Tibial nerve (tissue), 4 donors: ENCODE measurements at regions not wholly inside any gene's neighbourhood (a gene's known extent, or its start where the extent isn't known, plus 50 kb on each side); places are given as distances from the start of the nearest gene placed in this dataset.

Experiments used
- DNase-seq, 2 donors: peaks; one replicate each; pipeline ENCODE4 v3.0.0-alpha.2; 2019; ENCODE audit warnings: low spot score in 2 of 2
- H3K27ac ChIP-seq, 4 donors: fragments of 200-600 bp; sonication (generic) in 3 of 4; one replicate each; pipeline ENCODE4 v1.5.1; 2017 to 2019; ENCODE audit warnings: mild to moderate bottlenecking in 1 of 4
- H3K27me3 ChIP-seq, 2 donors: fragments of 200-600 bp; sonication (generic) in 1 of 2; one replicate each; pipeline versions ENCODE4 v1.5.1 to v1.6.0; 2017 to 2019
- H3K36me3 ChIP-seq, 3 donors: fragments of 200-600 bp; sonication (generic); one replicate each; pipeline ENCODE4 v1.5.1; 2018 to 2019
- H3K4me1 ChIP-seq, 4 donors: fragments of 200-600 bp; sonication (generic) in 3 of 4; one replicate each; pipeline ENCODE4 v1.5.1; 2017 to 2019
- H3K4me3 ChIP-seq, 4 donors: fragments of 200-600 bp; sonication (generic) in 3 of 4; one replicate each; pipeline ENCODE4 v1.5.1; 2017 to 2019; ENCODE audit warnings: mild to moderate bottlenecking in 1 of 4, moderate library complexity in 1 of 4
- H3K9me3 ChIP-seq, 4 donors: fragments of 200-600 bp; sonication (generic) in 3 of 4; one replicate each; pipeline ENCODE4 v1.5.1; 2017 to 2019
- EP300 ChIP-seq, 2 donors: sonication (generic); formaldehyde crosslinking; IDR thresholded peaks; one replicate each; pipeline ENCODE4 v1.6.1; 2017; ENCODE audit warnings: antibody characterized with exemption in 2 of 2, mild to moderate bottlenecking in 1 of 2
- POLR2A ChIP-seq, 2 donors: fragments of 450-650 bp; IDR thresholded peaks; one replicate each; pipeline ENCODE4 v1.6.1; 2017; ENCODE audit warnings: antibody characterized with exemption in 2 of 2, mild to moderate bottlenecking in 2 of 2, moderate library complexity in 2 of 2
- WGBS, 2 donors: methylation state at CpG; one replicate each; pipeline ENCODE4 v1.1.5; 2018; 5-methylcytosine and 5-hydroxymethylcytosine counted together
- TF ChIP-seq, protein P1 (sequence below), 5 experiments: fragments of 200-600 bp in 3 of 5; fragments of 450-650 bp in 2 of 5; sonication (generic) in 3 of 5; IDR thresholded peaks; one replicate each; pipeline ENCODE4 v1.5.1; 2016 to 2019; ENCODE audit warnings: antibody characterized with exemption in 5 of 5, mild to moderate bottlenecking in 3 of 5, moderate library complexity in 2 of 5

DNA sequence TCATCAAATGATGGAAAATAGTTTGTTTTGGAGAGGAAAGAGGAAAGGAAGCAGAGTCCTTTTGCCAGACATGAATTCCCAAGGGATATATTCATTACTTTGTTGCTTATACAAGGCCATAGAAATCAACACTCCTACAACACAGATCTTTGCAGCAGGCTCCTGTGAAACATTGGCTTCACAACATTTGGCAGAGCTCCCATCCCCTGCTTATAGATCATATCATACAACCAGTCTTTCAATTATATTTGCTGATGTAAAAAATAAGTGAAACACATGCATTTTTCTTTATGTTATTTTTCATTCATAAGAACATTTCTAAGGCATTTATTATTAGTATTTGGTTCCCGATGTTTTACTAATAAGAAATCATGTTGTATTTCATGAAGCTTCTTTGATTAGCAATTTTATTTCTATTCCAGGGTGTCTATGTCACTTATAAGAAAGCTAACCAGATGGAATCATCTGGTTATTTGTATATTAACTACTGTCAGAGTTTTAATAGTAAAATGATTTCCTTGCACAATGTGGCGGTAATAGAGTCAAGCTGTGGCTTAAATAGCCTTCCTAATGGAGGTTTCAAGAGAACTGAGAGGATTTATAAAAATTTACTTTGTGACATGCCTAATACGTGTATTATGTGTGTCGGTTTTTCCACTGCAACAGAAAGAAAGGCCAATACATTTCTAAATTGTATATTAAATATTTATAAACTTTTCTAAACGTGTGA lies 470.3 kb upstream of the NCAM2 start:
- Histone ChIP-seq H3K4me1 (no peaks in the 10 kb centered on the region), H3K27me3 (no peaks in the 10 kb centered on the region), H3K36me3 (no peaks in the 10 kb centered on the region), H3K27ac (no peak overlapping the region), H3K4me3 (no peak overlapping the region), H3K9me3 (no peaks in the 10 kb centered on the region)
- DNase-seq, result no peak
- TF ChIP-seq POLR2A (IDR thresholded peaks at IDR 0.05), result no peak
- no peak for TF ChIP-seq EP300 (IDR thresholded peaks at IDR 0.05)
- TF ChIP-seq, protein P1, sequence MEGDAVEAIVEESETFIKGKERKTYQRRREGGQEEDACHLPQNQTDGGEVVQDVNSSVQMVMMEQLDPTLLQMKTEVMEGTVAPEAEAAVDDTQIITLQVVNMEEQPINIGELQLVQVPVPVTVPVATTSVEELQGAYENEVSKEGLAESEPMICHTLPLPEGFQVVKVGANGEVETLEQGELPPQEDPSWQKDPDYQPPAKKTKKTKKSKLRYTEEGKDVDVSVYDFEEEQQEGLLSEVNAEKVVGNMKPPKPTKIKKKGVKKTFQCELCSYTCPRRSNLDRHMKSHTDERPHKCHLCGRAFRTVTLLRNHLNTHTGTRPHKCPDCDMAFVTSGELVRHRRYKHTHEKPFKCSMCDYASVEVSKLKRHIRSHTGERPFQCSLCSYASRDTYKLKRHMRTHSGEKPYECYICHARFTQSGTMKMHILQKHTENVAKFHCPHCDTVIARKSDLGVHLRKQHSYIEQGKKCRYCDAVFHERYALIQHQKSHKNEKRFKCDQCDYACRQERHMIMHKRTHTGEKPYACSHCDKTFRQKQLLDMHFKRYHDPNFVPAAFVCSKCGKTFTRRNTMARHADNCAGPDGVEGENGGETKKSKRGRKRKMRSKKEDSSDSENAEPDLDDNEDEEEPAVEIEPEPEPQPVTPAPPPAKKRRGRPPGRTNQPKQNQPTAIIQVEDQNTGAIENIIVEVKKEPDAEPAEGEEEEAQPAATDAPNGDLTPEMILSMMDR (IDR thresholded peaks at IDR 0.05), result no peak
- 71 to 72% methylated on average over 5 of the region's 5 CpGs for WGBS, 2 donors

- DNase-seq, result no peak
- H3K4me3 ChIP-seq, result no peak overlapping the region
- no peaks in the 10 kb centered on the region for H3K36me3 ChIP-seq
- no peak overlapping the region for H3K27ac ChIP-seq
- peaks cover 0 to 3% (median 0%) of the 10 kb centered on the region in 4 donors for H3K9me3 ChIP-seq
- TF ChIP-seq, protein P1 (IDR thresholded peaks at IDR 0.05), result no peak
- TF ChIP-seq EP300 (IDR thresholded peaks at IDR 0.05) (no peak), POLR2A (IDR thresholded peaks at IDR 0.05) (no peak)
- WGBS, 2 donors, result 94 to 98% methylated on average over 1 of the region's 1 CpG
- H3K27me3 ChIP-seq, result no peaks in the 10 kb centered on the region
- H3K4me1 ChIP-seq, result no peaks in the 10 kb centered on the region
Measured at GRCh38 chr21:20537130-20537529, 461.1 kb upstream of the NCAM2 start.

- 95 to 97% methylated on average over 5 of the region's 5 CpGs for WGBS, 2 donors
- no peaks in the 10 kb centered on the region for H3K4me1 ChIP-seq
- no peak overlapping the region for H3K4me3 ChIP-seq
- no peak for DNase-seq
- no peaks in the 10 kb centered on the region for H3K36me3 ChIP-seq
- no peaks in the 10 kb centered on the region for H3K27me3 ChIP-seq
- H3K9me3 ChIP-seq, result peaks cover 0 to 3% (median 0%) of the 10 kb centered on the region in 4 donors
- TF ChIP-seq EP300 (IDR thresholded peaks at IDR 0.05) (no peak), POLR2A (IDR thresholded peaks at IDR 0.05) (no peak)
- TF ChIP-seq, protein P1 (IDR thresholded peaks at IDR 0.05), result no peak
- no peak overlapping the region for H3K27ac ChIP-seq
Measured at GRCh38 chr21:20538039-20538658, 460.1 kb upstream of the NCAM2 start.

DNA sequence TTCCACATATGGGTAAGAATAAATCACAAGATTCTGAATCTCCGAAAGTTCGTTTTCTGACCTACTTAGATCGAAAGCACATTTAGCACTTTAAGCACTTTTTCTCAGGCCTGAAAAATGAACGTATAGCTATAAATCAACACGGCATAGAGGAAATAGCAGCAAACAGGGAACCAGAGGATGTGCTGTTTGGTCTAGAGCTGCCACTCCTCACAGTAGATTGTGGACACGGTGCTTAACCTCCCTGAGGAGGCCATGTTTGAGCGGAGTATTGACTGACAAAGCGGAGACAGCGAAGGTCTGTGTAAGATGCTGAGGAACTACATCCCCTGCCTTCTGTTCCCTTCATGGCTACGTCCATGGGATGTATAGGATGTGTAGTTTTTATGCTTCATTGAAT lies 452.8 kb upstream of the NCAM2 start:
- WGBS, 2 donors, result 90 to 93% methylated on average over 10 of the region's 10 CpGs
- no peak overlapping the region for H3K27ac ChIP-seq
- no peaks in the 10 kb centered on the region for H3K4me1 ChIP-seq
- DNase-seq, result no peak
- TF ChIP-seq, protein P1 (IDR thresholded peaks at IDR 0.05), result no peak
- no peak for TF ChIP-seq POLR2A (IDR thresholded peaks at IDR 0.05)
- TF ChIP-seq EP300 (IDR thresholded peaks at IDR 0.05), result no peak
- no peaks in the 10 kb centered on the region for H3K36me3 ChIP-seq
- H3K27me3 ChIP-seq, result no peaks in the 10 kb centered on the region
- H3K4me3 ChIP-seq, result no peak overlapping the region
- no peaks in the 10 kb centered on the region for H3K9me3 ChIP-seq

DNA sequence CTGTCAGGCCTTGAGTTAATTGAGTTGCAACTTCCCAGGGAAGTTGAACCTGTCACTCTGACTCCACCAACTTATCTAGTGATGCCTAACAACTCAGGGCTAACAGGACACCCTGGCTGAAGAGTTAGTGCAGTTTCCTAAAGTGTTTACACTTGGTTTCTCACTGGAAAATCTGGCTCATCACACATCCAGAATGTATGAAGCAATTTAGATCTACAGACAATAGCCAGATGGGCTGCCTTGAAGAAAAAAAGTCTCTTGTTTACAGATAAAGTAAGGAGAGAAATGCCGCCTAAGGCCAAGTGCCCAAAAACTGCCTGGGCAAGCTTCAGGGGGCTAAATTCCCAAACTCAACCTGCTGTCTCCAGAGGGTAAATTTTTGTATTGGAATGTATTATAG lies 446.3 kb upstream of the NCAM2 start:
- TF ChIP-seq, protein P1 (IDR thresholded peaks at IDR 0.05), result no peak
- no peak for TF ChIP-seq EP300 (IDR thresholded peaks at IDR 0.05)
- no peak for TF ChIP-seq POLR2A (IDR thresholded peaks at IDR 0.05)
- H3K36me3 ChIP-seq, result no peaks in the 10 kb centered on the region
- no peak overlapping the region for H3K27ac ChIP-seq
- H3K4me1 ChIP-seq, result peaks cover 0 to 12% (median 0%) of the 10 kb centered on the region in 4 donors
- no peaks in the 10 kb centered on the region for H3K27me3 ChIP-seq
- DNase-seq, result no peak
- H3K4me3 ChIP-seq, result no peak overlapping the region
- H3K9me3 ChIP-seq, result no peaks in the 10 kb centered on the region
- 85 to 94% methylated on average over 1 of the region's 1 CpG for WGBS, 2 donors
